Stimulated activated CD8-positive, alpha-beta memory T cell treated with anti-CD3 and anti-CD28 coated beads, Interleukin-7, amount 100 ng/mL, for 4 hours (primary cell): ENCODE measurements at regions not wholly inside any gene's neighbourhood (a gene's known extent, or its start where the extent isn't known, plus 50 kb on each side); places are given as distances from the start of the nearest gene placed in this dataset.

Experiments used
- DNase-seq, 2 donors: peaks; one replicate each; pipeline ENCODE4 v3.0.0-alpha.2; 2020; ENCODE audit warnings: low read depth in 2 of 2

- DNase-seq = no peak
Measured at GRCh38 chr13:90402613-90403012, 944.9 kb upstream of the MIR17HG start.

- DNase-seq = no peak
Measured at GRCh38 chr13:90403330-90404082, 944.0 kb upstream of the MIR17HG start.

- DNase-seq = no peak
Measured at GRCh38 chr13:90405301-90405700, 942.2 kb upstream of the MIR17HG start.

GRCh38 chr13:90412980-90413379, 934.5 kb upstream of the MIR17HG start:
- no peak for DNase-seq

GRCh38 chr13:90413548-90413947, 933.9 kb upstream of the MIR17HG start:
- no peak for DNase-seq

GRCh38 chr13:90414691-90415596, 932.5 kb upstream of the MIR17HG start:
- no peak for DNase-seq

- DNase-seq = no peak
Measured at GRCh38 chr13:90415902-90416301, 931.6 kb upstream of the MIR17HG start.

GRCh38 chr13:90416519-90416918, 931.0 kb upstream of the MIR17HG start:
- no peak for DNase-seq

GRCh38 chr13:90416938-90417337, 930.5 kb upstream of the MIR17HG start:
- no peak for DNase-seq

- no peak for DNase-seq
Measured at GRCh38 chr13:90420683-90421082, 926.8 kb upstream of the MIR17HG start.

GRCh38 chr13:90427322-90428272, 919.9 kb upstream of the MIR17HG start:
- no peak for DNase-seq

- no peak for DNase-seq
Measured at GRCh38 chr13:90428522-90429210, 918.8 kb upstream of the MIR17HG start.

GRCh38 chr13:90430127-90430526, 917.4 kb upstream of the MIR17HG start:
- no peak for DNase-seq

- no peak for DNase-seq
Measured at GRCh38 chr13:90436697-90437096, 910.8 kb upstream of the MIR17HG start.

- DNase-seq = no peak
Measured at GRCh38 chr13:90438576-90438975, 908.9 kb upstream of the MIR17HG start.

GRCh38 chr13:90443268-90443667, 904.2 kb upstream of the MIR17HG start:
- DNase-seq = no peak

GRCh38 chr13:90444232-90444631, 903.3 kb upstream of the MIR17HG start:
- DNase-seq = no peak

- no peak for DNase-seq
Measured at GRCh38 chr13:90445179-90445578, 902.3 kb upstream of the MIR17HG start.

- DNase-seq = no peak
Measured at GRCh38 chr13:90447034-90447733, 900.3 kb upstream of the MIR17HG start.

- no peak for DNase-seq
Measured at GRCh38 chr13:90447734-90448101, 899.8 kb upstream of the MIR17HG start.
